Ovary (tissue), 7 donors: ENCODE measurements at regions not wholly inside any gene's neighbourhood (a gene's known extent, or its start where the extent isn't known, plus 50 kb on each side); places are given as distances from the start of the nearest gene placed in this dataset.

Experiments
- DNase-seq, 5 donors: peaks; one replicate each; pipeline ENCODE4 v3.0.0-alpha.2; 2019 to 2020
- H3K27ac ChIP-seq, 2 donors: fragments of 200-600 bp; one replicate each; pipeline versions ENCODE4 v1.5.1 to v1.8.0; 2019 to 2022
- H3K27me3 ChIP-seq: fragments of 200-600 bp; one replicate; pipeline ENCODE4 v1.8.0; 2022
- H3K36me3 ChIP-seq: fragments of 200-600 bp; sonication (generic); one replicate; pipeline ENCODE4 v1.5.1; 2019
- H3K4me1 ChIP-seq: one replicate; pipeline ENCODE4 v1.8.1; 2013; ENCODE audit warnings: mild to moderate bottlenecking, moderate library complexity; ENCODE audit not compliant: insufficient read depth
- H3K4me3 ChIP-seq: fragments of 200-600 bp; sonication (generic); one replicate; pipeline ENCODE4 v1.5.1; 2017
- H3K9me3 ChIP-seq, 2 donors: fragments of 200-600 bp in 1 of 2; sonication (generic) in 1 of 2; one replicate each; pipeline versions ENCODE4 v1.5.1 to v1.8.1; 2013 to 2019; ENCODE audit warnings: mild to moderate bottlenecking in 1 of 2, moderate library complexity in 1 of 2
- CTCF ChIP-seq, 3 donors: fragments of 450-650 bp in 2 of 3; fragments of 200-600 bp in 1 of 3; IDR thresholded peaks; one replicate each; pipeline versions ENCODE4 v1.5.1 to v1.8.0; 2016 to 2022; ENCODE audit warnings: antibody characterized with exemption in 3 of 3, mild to moderate bottlenecking in 1 of 3
- EP300 ChIP-seq: sonication (generic); formaldehyde crosslinking; IDR thresholded peaks from one replicate; pipeline ENCODE4 v1.6.1; 2017; ENCODE audit warnings: antibody characterized with exemption
- POLR2A ChIP-seq: fragments of 450-650 bp; IDR thresholded peaks from one replicate; pipeline ENCODE4 v1.6.1; 2017; ENCODE audit warnings: antibody characterized with exemption, mild to moderate bottlenecking, moderate library complexity
- WGBS, 3 donors: extraction: QIAGEN DNeasy Blood & Tissue Kit in 1 of 3; methylation state at CpG; one replicate each; pipeline versions ENCODE4 v1.1.5 to v1.1.7; 2013 to 2017; 5-methylcytosine and 5-hydroxymethylcytosine counted together
- intact Hi-C, 4 donors: fragments of 100-400 bp; cut with DNase I; formaldehyde crosslinking; loops; one replicate each; pipeline versions ENCODE4 v1.11.0 to v1.15.1; 2022 to 2023
- donor health status: DM: no; HTN: no; CAD: no; lungs with moderate emphysema.
- donor health status: DM: no; HTN: no; CAD: no.
- donor health status: Bipolar disorder and iron deficiency.
- donor health status: DM: no; HTN: no; CAD: no.
- donor health status: DM: yes; HTN: yes; CAD: no.

GRCh38 chr4:81904121-81904520, 432.4 kb upstream of the RASGEF1B start:
- TF ChIP-seq POLR2A (no peak), EP300 (no peak), CTCF (IDR thresholded peaks at IDR 0.05) (no peak)
- Histone ChIP-seq H3K4me3 (no peak overlapping the region), H3K27me3 (no peaks in the 10 kb centered on the region), H3K27ac (no peak overlapping the region), H3K36me3 (no peaks in the 10 kb centered on the region), H3K9me3 (no peaks in the 10 kb centered on the region), H3K4me1 (no peaks in the 10 kb centered on the region)
- no peak for DNase-seq
- WGBS, 3 donors = 89 to 93% (median 91%) methylated on average over 4 of the region's 4 CpGs
- intact Hi-C loops = no loop called here

GRCh38 chr4:81903212-81903611, 431.5 kb upstream of the RASGEF1B start:
- TF ChIP-seq CTCF (IDR thresholded peaks at IDR 0.05) (no peak), EP300 (no peak), POLR2A (no peak)

GRCh38 chr4:81898862-81899504, 427.3 kb upstream of the RASGEF1B start:
- no peaks in the 10 kb centered on the region for H3K9me3 ChIP-seq
- intact Hi-C loops = no loop called here
- no peaks in the 10 kb centered on the region for H3K4me1 ChIP-seq
- no peak for DNase-seq
- no peaks in the 10 kb centered on the region for H3K27me3 ChIP-seq
- TF ChIP-seq CTCF (IDR thresholded peaks at IDR 0.05) = no peak
- no peak for TF ChIP-seq EP300
- TF ChIP-seq POLR2A = no peak
- no peaks in the 10 kb centered on the region for H3K36me3 ChIP-seq
- no peak overlapping the region for H3K4me3 ChIP-seq
- no peak overlapping the region for H3K27ac ChIP-seq
- 53 to 60% (median 55%) methylated on average over 4 of the region's 4 CpGs for WGBS, 3 donors

More at GRCh38 chr4:81903212-81903611, 431.5 kb upstream of the RASGEF1B start:
- no peak overlapping the region for H3K4me3 ChIP-seq
- no peak overlapping the region for H3K27ac ChIP-seq
- intact Hi-C loops = no loop called here
- H3K36me3 ChIP-seq = no peaks in the 10 kb centered on the region
- WGBS, 3 donors = 58 to 69% (median 68%) methylated on average over 2 of the region's 2 CpGs
- H3K27me3 ChIP-seq = no peaks in the 10 kb centered on the region
- DNase-seq = no peak
- no peaks in the 10 kb centered on the region for H3K9me3 ChIP-seq
- H3K4me1 ChIP-seq = no peaks in the 10 kb centered on the region

GRCh38 chr4:81896936-81897335, 425.2 kb upstream of the RASGEF1B start:
- intact Hi-C loops = no loop called here
- Histone ChIP-seq H3K4me1 (no peaks in the 10 kb centered on the region), H3K27ac (no peak overlapping the region), H3K36me3 (no peaks in the 10 kb centered on the region), H3K27me3 (no peaks in the 10 kb centered on the region), H3K4me3 (no peak overlapping the region), H3K9me3 (no peaks in the 10 kb centered on the region)
- WGBS, 3 donors = 86 to 92% (median 92%) methylated on average over 6 of the region's 6 CpGs
- DNase-seq = no peak
- TF ChIP-seq EP300 (no peak), POLR2A (no peak), CTCF (IDR thresholded peaks at IDR 0.05) (no peak)
